GM21381 (cell line): ENCODE measurements at regions not wholly inside any gene's neighbourhood (a gene's known extent, or its start where the extent isn't known, plus 50 kb on each side); places are given as distances from the start of the nearest gene placed in this dataset.

ENCODE experiments used
- ATAC-seq: cut with Tn5 transposase; IDR thresholded peaks from one replicate; pipeline ENCODE4 v1.9.1; 2021; ENCODE audit warnings: mild to moderate bottlenecking, moderate library complexity; ENCODE audit not compliant: unreplicated experiment

- ATAC-seq, result no peak
Observed at GRCh38 chr10:75347186-75347585, 54.4 kb downstream of the ZNF503 start.

- ATAC-seq, result no peak
Observed at GRCh38 chr10:75345738-75346137, 55.8 kb downstream of the ZNF503 start.

DNA sequence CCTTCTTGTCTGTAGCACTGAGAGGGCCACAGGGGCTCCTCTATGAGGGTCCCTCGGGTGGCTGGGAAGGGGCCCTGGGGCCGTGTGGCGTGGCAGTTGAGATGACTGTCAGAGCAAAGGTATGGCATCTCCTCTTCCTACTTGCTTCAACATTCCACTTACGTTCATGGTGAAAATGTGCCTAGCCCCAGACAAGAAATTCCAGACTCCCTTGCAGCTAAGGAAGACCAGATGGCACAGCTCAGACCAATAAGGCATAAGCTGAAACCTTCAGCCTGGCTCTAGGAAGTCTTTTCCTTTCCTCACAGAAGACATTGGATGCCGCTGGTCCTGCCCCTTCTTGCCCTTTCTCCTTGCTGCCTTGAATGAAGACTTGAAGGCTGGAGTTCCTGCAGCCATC is 57.4 kb downstream of the ZNF503 start:
- ATAC-seq, result no peak

- ATAC-seq, result no peak
Observed at GRCh38 chr10:75342397-75342796, 59.2 kb downstream of the ZNF503 start.

DNA sequence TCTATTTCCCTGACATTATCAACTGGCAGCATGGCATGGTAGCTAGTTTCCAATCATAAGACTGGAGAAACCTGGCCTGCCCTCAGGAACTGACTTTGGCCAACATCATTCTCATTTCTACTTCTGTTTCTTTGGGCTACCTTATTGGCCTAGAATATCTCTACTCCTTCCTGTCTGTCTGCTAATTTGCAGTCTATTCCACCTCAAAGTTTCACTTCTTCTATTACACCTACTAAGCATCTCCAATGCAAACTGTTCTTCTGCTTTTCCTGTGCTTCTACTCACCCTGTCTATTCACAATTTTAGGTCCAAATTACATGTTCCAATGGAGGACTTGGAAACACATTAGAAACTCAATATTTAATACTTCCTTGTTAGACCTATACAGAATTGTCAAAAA is 65.6 kb downstream of the ZNF503 start:
- ATAC-seq, result peak; percentile 80

GRCh38 chr10:75335191-75335590 is 66.4 kb downstream of the ZNF503 start:
- ATAC-seq, result no peak

DNA sequence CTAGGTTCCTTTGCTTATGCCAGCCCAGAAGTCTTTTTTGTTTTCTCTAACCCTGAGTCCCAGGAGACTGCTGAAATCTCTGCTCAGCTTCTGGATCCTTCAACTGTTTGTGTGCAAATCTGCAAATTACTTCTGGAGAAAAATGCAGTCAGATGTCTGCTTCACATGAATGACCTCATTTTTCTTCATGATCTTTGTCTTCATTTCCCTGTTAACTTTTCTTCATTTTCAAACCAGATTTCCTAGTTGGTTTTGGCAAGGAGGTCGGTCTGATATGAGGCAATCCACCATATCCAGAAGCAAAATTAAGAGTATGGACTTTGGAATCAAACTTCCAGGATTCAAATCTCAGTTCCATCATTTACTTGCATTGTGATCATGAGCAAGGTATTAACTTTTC is 66.8 kb downstream of the ZNF503 start:
- ATAC-seq, result no peak

DNA sequence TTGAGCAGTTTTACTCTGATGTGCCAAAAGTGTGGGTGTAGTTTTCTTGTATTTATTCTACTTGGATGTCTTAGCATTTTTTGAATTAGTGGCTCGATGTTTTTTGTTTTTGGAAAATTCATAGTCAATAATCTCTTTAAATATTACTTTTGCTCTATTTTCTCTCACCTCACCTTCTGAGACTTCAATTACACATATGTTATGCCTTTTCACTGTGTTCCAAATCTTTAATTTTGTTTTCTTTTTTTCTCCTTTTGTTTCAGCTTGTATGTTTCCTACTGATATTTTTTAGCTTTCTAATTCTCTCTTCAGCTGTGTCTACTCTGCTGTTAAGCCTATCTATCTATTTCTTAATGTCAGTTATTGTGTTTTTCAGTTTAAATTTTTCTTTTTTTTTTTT is 69.5 kb downstream of the ZNF503 start:
- ATAC-seq, result no peak

GRCh38 chr10:75331081-75331480 is 70.5 kb downstream of the ZNF503 start:
- no peak for ATAC-seq

- no peak for ATAC-seq
Observed at GRCh38 chr10:75329190-75329745, 72.3 kb downstream of the ZNF503 start.

- ATAC-seq, result no peak
Observed at GRCh38 chr10:75326306-75326705, 75.3 kb downstream of the ZNF503 start.

GRCh38 chr10:75319274-75319673 is 82.3 kb downstream of the ZNF503 start:
- no peak for ATAC-seq

GRCh38 chr10:75314570-75314969 is 78.8 kb upstream of the COMTD1 start:
- ATAC-seq, result no peak

- ATAC-seq, result no peak
Observed at GRCh38 chr10:75312440-75312839, 76.7 kb upstream of the COMTD1 start.

- ATAC-seq, result no peak
Observed at GRCh38 chr10:75305675-75306074, 69.9 kb upstream of the COMTD1 start.

DNA sequence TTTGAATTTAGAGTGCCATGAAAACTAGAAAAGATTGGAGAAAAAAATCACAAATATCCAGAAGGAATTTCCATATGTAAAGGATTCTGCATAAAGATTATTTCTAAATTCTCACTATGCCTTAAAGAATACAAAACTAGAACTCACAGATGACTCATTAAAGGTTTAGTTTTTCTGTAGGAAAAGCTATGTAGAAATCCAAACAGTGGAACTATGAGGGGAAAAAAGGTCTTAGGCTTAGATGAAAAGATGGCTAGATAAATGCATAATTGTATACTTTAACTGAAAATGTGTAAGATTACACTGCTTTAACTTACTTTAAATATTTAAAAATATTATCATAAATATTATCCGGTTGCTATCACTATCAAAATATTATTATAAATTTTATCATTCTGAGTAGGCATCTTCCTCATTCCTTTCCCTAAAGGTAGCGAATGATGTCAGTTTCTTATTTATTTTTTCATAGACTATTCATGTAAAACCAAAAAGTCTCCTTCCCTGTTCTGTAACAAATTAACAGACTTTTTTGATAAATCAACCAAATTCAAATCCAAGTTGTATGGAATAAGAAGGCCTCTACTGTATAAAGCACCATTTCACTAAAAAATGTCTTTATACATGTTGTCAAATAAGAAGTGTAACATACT is 69.1 kb upstream of the COMTD1 start:
- no peak for ATAC-seq

DNA sequence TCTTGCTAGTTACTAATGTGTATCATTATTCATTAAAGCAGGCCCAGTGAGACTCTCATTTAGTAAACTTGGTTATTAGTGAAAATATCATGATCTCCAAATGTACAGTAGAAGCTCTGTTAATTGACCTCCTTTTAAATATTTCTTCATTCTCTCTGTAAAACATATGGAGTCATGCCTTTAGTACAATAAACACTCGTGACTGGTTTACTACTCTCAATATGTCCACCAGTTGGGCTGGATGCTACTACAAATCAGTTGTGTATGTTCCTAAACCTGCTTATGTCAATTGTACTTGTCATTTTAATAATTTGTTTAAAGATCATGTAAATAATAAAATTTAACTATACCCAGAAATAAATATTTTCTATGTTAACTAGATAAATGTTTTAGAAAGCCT is 68.6 kb upstream of the COMTD1 start:
- no peak for ATAC-seq

DNA sequence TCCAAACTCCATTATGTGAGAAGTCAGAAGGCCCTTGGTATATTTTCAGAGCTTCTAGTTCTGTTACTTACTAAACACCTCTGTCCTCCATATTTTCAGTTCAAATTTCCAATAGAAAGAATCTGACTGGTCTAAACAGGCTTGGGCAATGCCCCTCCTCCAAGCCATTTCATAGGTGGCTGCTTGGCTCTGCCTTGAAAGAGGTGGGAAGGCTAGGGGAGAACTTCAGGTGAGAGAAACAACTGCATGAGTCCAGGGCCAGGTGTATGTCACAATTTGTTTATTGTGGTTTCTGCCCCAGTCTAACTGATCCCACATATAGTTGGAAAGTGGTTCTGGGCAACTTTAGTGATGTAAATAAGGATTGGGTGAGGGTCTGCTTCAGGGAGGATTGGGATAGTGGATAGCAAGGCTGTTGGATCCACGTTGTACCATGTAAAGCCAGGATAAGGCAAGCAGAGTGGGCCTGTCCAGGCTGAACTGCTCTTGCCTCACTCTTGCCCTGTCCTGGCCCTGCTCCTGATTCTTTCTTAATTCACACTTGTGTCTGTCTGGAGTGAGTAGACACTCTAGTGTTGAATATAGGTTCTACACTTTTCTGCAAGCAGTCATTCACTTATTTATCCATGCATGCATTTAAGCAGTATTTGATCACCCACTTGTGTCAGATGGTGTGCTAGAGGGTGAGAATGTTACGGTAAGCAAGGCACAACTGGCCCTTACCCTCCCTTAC is 67.5 kb upstream of the COMTD1 start:
- ATAC-seq, result no peak

DNA sequence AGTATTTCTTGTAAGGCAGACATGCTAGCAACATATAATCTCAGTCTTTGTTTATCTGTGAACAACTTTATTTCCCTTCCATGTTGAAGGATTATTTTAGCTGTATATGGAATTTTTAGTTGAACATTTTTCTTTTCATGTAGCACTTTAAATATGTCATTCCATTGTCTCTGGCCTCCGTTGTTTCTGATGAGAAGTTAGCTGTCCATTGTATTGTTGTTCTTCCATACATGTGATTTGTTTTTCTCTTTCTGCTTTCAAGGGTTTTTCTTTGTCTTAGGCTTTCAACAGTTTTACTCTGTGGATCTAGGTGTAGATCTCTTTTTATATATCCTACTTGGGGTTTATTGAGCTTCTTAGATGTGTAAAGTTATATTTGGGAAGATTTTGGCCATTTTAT is 66.3 kb upstream of the COMTD1 start:
- ATAC-seq, result no peak

DNA sequence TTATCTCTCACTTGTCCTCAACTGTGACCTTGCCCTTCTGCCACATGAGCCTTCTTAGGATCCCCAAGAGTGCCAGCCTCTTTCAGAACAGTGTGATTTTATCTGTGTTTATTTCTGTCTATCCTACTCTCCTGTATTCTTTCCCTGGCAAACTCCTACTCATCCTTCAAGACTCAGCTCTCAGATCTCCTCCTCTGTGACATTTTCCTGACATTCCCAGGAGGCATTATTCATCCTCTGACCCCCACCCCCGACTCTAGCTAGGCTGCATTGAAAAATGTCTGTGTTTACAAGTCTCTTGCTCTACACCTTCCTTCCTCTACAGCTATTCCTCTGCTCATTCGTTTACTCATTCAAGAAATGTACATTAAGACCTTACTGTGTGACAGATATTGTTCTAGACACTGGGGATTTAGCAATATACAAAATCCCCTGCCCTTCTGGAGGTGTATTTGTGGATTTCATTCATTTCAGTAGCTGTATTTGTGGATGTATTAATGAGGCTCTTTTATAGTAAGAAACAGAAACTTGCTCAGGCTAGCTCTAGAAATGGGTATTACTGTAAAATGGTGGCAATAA is 61.4 kb upstream of the COMTD1 start:
- no peak for ATAC-seq

DNA sequence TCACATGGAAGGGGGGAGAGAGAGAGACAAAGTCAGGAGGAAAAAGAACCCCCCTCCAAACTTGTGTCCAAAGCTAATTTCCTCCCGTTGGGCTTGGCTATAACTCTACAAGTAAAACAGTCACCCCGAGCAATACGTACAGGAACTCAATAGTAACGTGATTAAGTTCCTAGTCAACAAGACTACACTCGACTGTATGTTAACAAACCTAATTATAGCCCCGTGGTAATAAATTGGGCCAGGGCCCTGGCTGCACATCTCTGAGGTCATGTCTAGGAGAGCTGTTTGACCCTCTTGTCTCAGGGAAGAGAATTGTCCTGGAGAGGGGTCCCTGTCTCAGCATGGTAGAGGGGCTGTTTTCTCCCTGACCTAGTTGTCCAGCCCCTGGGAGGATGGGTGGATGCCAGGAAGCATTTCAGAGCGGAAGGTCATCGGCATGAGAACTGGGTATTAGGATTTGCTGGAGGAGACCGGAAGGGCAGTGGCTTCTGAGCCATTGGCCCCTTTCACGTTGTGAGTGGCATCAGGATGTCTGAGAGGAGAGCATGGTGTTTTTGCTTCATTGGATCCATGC is 60.2 kb upstream of the COMTD1 start:
- no peak for ATAC-seq
